Ovary (tissue), 7 donors: ENCODE measurements at regions not wholly inside any gene's neighbourhood (a gene's known extent, or its start where the extent isn't known, plus 50 kb on each side); places are given as distances from the start of the nearest gene placed in this dataset.
"Not testable (repeated sequence)": the region's sequence is repeated elsewhere in the genome, so short reads cannot be mapped to it uniquely, and the experiment has no call there.

ENCODE experiments used
- DNase-seq, 5 donors: peaks; one replicate each; pipeline ENCODE4 v3.0.0-alpha.2; 2019 to 2020
- H3K27ac ChIP-seq, 2 donors: fragments of 200-600 bp; one replicate each; pipeline versions ENCODE4 v1.5.1 to v1.8.0; 2019 to 2022
- H3K27me3 ChIP-seq: fragments of 200-600 bp; one replicate; pipeline ENCODE4 v1.8.0; 2022
- H3K36me3 ChIP-seq: fragments of 200-600 bp; sonication (generic); one replicate; pipeline ENCODE4 v1.5.1; 2019
- H3K4me1 ChIP-seq: one replicate; pipeline ENCODE4 v1.8.1; 2013; ENCODE audit warnings: mild to moderate bottlenecking, moderate library complexity; ENCODE audit not compliant: insufficient read depth
- H3K4me3 ChIP-seq: fragments of 200-600 bp; sonication (generic); one replicate; pipeline ENCODE4 v1.5.1; 2017
- H3K9me3 ChIP-seq, 2 donors: fragments of 200-600 bp in 1 of 2; sonication (generic) in 1 of 2; one replicate each; pipeline versions ENCODE4 v1.5.1 to v1.8.1; 2013 to 2019; ENCODE audit warnings: mild to moderate bottlenecking in 1 of 2, moderate library complexity in 1 of 2
- EP300 ChIP-seq: sonication (generic); formaldehyde crosslinking; IDR thresholded peaks from one replicate; pipeline ENCODE4 v1.6.1; 2017; ENCODE audit warnings: antibody characterized with exemption
- POLR2A ChIP-seq: fragments of 450-650 bp; IDR thresholded peaks from one replicate; pipeline ENCODE4 v1.6.1; 2017; ENCODE audit warnings: antibody characterized with exemption, mild to moderate bottlenecking, moderate library complexity
- WGBS, 3 donors: extraction: QIAGEN DNeasy Blood & Tissue Kit in 1 of 3; methylation state at CpG; one replicate each; pipeline versions ENCODE4 v1.1.5 to v1.1.7; 2013 to 2017; 5-methylcytosine and 5-hydroxymethylcytosine counted together
- intact Hi-C, 4 donors: fragments of 100-400 bp; cut with DNase I; formaldehyde crosslinking; loops; one replicate each; pipeline versions ENCODE4 v1.11.0 to v1.15.1; 2022 to 2023
- TF ChIP-seq, protein P1 (sequence below), 3 donors: fragments of 450-650 bp in 2 of 3; fragments of 200-600 bp in 1 of 3; IDR thresholded peaks; one replicate each; pipeline versions ENCODE4 v1.5.1 to v1.8.0; 2016 to 2022; ENCODE audit warnings: antibody characterized with exemption in 3 of 3, mild to moderate bottlenecking in 1 of 3
- donor health status: DM: no; HTN: no; CAD: no; lungs with moderate emphysema.
- donor health status: DM: no; HTN: no; CAD: no.
- donor health status: Bipolar disorder and iron deficiency.
- donor health status: DM: no; HTN: no; CAD: no.
- donor health status: DM: yes; HTN: yes; CAD: no.

DNA sequence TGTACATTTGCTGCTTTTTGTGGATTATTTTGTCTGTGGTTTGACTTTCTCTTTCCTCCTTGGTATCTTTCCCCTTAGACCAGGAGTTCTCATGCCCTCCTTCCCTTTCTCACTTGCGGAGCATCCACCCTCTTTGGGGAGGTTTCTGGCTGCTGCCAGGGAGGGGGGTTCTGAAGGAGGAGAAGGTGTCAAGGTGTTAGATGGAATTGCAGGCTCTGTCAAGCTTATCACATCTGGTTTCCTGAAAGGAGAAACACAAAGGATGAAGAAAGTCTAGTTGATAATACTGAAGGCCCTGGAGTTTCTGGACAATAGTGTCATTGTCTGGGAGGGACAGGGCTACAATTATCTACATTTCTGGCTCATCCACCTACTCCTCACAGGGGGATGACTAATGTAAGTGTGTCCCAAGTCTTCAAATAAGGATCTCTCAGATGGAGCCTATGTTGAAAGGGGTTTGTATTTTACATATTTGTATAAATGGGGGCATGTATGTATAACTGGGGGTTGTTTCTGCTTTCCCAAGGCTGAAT, 217.3 kb upstream of the CCDC196 start:
- Histone ChIP-seq H3K9me3 (no peaks in the 10 kb centered on the region), H3K27me3 (no peaks in the 10 kb centered on the region), H3K4me1 (no peaks in the 10 kb centered on the region), H3K36me3 (no peaks in the 10 kb centered on the region), H3K27ac (no peak overlapping the region), H3K4me3 (no peak overlapping the region)
- TF ChIP-seq, protein P1, sequence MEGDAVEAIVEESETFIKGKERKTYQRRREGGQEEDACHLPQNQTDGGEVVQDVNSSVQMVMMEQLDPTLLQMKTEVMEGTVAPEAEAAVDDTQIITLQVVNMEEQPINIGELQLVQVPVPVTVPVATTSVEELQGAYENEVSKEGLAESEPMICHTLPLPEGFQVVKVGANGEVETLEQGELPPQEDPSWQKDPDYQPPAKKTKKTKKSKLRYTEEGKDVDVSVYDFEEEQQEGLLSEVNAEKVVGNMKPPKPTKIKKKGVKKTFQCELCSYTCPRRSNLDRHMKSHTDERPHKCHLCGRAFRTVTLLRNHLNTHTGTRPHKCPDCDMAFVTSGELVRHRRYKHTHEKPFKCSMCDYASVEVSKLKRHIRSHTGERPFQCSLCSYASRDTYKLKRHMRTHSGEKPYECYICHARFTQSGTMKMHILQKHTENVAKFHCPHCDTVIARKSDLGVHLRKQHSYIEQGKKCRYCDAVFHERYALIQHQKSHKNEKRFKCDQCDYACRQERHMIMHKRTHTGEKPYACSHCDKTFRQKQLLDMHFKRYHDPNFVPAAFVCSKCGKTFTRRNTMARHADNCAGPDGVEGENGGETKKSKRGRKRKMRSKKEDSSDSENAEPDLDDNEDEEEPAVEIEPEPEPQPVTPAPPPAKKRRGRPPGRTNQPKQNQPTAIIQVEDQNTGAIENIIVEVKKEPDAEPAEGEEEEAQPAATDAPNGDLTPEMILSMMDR (IDR thresholded peaks at IDR 0.05), result no peak
- no peak for TF ChIP-seq POLR2A
- intact Hi-C loops, result no loop called here
- 72 to 100% (median 89%) methylated on average over 1 of the region's 1 CpG for WGBS, 3 donors
- DNase-seq, result no peak

DNA sequence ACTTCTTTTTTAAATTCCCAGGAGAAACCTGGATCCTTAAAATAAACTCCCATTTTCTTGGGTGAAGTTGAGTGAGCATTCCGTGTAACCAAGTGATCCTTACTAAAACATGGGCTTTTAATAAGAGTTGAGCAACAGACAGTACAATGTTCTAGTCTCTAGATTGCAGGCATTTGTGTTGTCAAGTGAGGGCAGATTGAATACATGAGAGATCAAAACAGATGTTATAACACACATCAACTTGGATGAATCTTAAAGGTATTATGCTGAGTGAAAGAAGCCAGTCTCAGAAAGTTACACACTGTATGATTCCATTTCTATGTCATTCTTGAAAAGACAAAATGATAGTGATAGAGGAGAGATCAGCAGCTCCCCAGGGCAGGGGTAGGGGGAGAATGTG, 213.9 kb upstream of the CCDC196 start:
- no peak for TF ChIP-seq EP300
- TF ChIP-seq, protein P1 (IDR thresholded peaks at IDR 0.05), result no peak
- no peak for TF ChIP-seq POLR2A

DNA sequence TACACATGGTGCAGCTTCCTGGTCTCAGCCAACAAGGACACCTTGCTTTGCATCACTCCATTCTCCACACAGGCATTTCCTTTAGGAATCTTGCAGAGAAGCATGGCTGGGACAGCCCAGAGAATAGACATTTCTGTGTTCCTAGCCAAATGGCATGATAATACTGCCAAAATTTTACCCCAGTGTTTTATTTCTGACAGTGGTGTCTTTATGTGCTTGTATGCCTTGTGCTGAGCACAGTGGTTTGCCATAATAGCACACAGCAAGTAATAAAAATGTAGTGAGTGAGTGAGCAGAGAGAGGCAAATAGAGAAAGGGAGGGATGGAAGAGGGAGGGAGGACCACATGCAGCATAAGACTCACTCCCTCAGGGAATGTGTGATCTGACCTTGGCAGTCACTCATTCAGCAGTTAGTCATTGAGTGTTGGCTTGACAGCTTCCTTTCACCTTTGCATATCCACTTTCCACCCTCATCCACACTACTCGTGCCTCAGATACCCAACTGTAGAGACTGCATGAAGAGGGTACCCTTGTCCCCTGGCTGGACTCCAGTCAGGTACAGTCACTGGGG, 212.8 kb upstream of the CCDC196 start:
- H3K27ac ChIP-seq, result no peak overlapping the region
- WGBS, 3 donors, result 0 to 41% (median 15%) methylated on average over 1 of the region's 1 CpG

More for the DNA sequence above, 213.9 kb upstream of the CCDC196 start:
- no peak for DNase-seq
- H3K36me3 ChIP-seq, result no peaks in the 10 kb centered on the region
- intact Hi-C loops, result no loop called here
- H3K4me3 ChIP-seq, result no peak overlapping the region
- H3K4me1 ChIP-seq, result no peaks in the 10 kb centered on the region
- H3K27ac ChIP-seq, result no peak overlapping the region
- no peaks in the 10 kb centered on the region for H3K27me3 ChIP-seq
- no peaks in the 10 kb centered on the region for H3K9me3 ChIP-seq
- 86 to 93% (median 88%) methylated on average over 1 of the region's 1 CpG for WGBS, 3 donors

DNA sequence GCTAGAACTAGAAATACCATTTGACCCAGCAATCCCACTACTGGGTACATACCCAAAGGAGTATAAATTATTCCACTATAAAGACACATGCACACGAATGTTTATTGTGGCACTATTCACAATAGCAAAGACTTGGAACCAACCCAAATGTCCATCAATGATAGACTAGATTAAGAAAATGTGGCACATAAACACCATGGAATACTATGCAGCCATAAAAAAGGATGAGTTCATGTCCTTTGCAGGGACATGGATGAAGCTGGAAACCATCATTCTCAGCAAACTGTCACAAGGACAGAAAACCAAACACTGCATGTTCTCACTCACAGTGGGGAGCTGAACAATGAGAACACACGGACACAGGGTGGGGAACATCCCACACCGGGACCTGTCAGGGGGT, 207.8 kb upstream of the CCDC196 start:
- WGBS, 3 donors, result 86 to 94% (median 91%) methylated on average over 3 of the region's 3 CpGs
- intact Hi-C loops, H3K4me3 ChIP-seq: not testable (repeated sequence)

More for the DNA sequence above, 212.8 kb upstream of the CCDC196 start:
- Histone ChIP-seq H3K9me3 (no peaks in the 10 kb centered on the region), H3K36me3 (no peaks in the 10 kb centered on the region), H3K4me3 (no peak overlapping the region), H3K27me3 (no peaks in the 10 kb centered on the region), H3K4me1 (no peaks in the 10 kb centered on the region)
- intact Hi-C loops, result no loop called here
- TF ChIP-seq POLR2A, result no peak
- no peak for TF ChIP-seq EP300
- DNase-seq, result no peak

DNA sequence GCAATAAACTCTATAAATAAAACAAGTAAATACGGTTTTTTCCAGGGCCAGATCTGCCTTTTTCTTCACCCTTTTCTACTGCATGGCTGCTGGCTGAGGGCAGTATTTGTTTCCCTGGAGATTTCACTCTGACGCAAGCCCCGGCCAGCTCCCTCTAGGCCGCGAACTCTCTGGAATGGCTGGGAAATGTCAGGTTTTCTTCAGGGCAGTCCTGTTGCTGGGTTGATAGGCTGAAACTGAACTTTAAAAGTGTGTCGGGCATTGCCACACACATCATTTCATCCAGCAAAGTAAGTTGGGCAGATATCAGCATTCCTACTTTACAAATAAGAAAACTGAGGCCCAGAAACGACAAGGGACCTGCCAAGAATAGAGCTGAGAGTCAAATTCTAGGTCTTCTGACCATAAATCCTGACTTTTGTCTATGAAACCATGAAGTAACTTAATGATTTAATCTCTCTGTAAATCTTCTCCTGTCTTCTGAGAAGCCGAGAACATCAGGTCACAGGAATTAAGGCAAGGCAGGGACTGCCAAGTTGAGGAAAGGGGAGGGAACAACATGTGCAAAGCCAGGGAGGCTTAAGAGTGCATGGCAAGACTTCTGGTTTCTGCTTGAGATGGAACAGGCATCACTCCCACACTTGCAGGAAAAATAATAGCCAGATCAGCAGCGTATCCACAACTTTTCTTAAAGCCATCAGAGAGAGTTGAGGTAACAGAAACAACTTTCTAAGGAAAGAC, 205.0 kb upstream of the CCDC196 start:
- no peak for TF ChIP-seq EP300
- TF ChIP-seq POLR2A, result no peak
- TF ChIP-seq, protein P1 (IDR thresholded peaks at IDR 0.05), result no peak
- Histone ChIP-seq H3K36me3 (no peaks in the 10 kb centered on the region), H3K9me3 (no peaks in the 10 kb centered on the region), H3K4me1 (no peaks in the 10 kb centered on the region), H3K27me3 (no peaks in the 10 kb centered on the region), H3K27ac (no peak overlapping the region), H3K4me3 (no peak overlapping the region)
- intact Hi-C loops, result no loop called here
- WGBS, 3 donors, result 43 to 55% (median 44%) methylated on average over 9 of the region's 9 CpGs
- peak in 3 of 5 donors; percentile 13 to 65 (median 47) for DNase-seq

More for the DNA sequence above, 207.8 kb upstream of the CCDC196 start:
- not testable (repeated sequence) for H3K27ac ChIP-seq, H3K4me1 ChIP-seq, DNase-seq, H3K9me3 ChIP-seq, H3K27me3 ChIP-seq, H3K36me3 ChIP-seq
